SIG-M5 (cell line): ENCODE measurements at regions not wholly inside any gene's neighbourhood (a gene's known extent, or its start where the extent isn't known, plus 50 kb on each side); places are given as distances from the start of the nearest gene placed in this dataset.

Source experiments
- DNase-seq: peaks from one replicate; lab custom pipeline; 2025; lab: John Stamatoyannopoulos, UW

- no peak for DNase-seq
Measured at GRCh38 chr2:23246992-23247683, 137.8 kb upstream of the KLHL29 start.

DNA sequence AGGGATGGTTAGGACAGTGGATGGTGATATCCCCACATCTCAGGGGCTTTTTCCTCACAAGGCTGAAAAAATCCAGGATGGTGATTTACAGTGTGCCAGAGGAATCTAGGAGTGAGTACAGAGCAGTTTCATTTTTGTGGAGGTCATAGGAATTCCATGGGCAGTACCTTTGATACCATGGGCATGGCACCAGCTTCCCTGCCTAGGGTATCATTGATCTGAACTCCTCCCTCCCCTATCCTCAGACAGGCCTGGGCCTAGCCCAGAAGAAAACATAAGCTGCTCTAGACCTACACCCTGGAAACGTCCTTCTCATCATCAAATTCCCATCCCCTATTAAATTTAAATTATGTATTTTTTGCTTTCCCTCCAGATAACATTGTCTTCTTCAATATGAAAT lies 136.3 kb upstream of the KLHL29 start:
- no peak for DNase-seq

DNA sequence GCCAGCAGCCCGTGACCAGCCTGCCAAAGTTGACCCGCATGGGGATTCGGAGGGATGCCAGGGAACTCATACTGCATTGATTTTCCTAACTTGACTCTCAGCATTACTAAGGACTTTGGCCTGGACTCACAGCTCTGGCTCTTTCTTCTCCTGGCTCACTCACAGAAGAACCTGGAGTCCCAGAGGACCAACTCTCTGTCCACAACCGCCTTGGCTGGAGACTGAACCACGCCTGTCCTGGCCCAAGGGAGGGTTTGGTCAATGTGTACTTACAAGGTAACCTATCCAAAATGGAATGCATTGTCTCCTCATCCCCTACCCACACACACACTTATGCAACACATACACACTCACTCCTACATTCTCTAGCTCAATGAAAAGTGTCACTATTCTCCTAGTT lies 135.6 kb upstream of the KLHL29 start:
- DNase-seq = no peak

DNA sequence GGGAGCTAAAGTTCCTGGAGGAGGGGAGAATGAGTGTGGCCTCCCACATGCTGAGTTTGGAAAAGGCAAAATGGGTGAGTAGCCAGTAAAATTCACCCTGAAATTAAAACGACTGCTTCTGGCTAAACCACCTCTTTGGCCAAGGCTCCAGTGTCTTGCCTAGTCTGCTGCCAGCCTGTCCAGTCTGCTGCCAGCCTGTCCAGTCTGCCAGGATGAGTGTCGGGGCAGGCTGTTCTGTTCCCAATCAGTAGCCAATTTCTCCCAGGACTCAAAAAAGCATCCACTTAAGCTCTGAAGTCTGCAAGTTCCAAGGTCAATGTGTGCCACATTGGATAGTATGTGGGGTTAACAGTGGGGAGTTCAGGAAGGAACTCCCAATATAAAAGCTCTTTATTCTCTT lies 134.6 kb upstream of the KLHL29 start:
- no peak for DNase-seq

DNA sequence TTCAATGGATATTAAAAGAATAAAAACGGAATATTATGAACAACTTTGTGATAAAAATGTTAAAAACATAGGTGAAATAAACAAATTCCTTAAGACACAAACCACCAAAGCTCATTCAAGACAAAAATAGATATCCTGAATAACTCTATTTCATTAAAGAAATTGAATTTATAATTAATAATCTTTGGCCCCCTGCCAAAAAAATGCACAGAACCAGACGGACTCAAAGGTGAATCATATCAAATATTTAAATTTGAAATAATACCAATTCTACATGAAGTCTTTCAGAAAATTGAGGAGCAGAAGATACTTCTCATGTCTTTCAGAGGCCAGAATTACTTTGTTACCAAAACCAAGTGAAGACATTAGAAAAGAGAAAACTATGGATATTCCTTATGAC lies 128.3 kb upstream of the KLHL29 start:
- no peak for DNase-seq

DNA sequence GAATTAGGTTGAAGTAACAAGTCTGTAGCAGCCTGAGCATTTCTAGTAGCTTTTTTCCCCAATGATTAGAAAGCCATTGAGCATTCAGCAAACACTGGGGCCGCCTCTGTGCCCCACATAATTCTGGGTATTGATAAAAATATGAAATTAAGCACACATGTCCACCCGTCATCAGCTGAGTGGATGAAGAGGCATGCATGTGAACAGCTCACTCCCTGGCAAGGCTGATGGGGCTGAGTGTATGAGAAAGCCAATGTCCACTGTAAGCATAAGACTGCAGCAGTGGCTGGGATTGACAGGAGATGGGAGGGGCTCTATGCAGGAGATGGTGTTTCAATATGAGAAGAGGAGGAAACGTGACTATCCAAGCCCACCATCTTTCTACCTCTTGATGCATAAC lies 124.4 kb upstream of the KLHL29 start:
- DNase-seq = no peak

GRCh38 chr2:23268467-23269263 lies 116.3 kb upstream of the KLHL29 start:
- no peak for DNase-seq

DNA sequence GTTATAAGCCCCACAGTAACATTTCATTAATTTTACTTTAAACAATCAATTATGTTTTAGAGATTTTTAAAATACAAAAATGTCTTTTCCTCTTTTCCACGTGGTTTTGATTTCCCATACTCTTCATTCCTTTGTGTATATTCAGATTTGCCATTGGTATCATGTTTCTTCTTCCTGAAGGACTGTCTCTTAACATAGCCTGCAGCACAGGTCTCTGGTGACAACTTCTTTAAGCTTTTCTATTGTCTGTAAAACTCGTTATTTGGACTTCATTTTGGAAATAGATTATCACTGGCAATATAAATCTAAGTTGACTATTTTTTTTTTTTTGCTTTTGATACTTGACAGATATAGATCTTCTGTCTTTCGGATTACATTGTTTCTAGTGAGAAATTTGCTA lies 115.2 kb upstream of the KLHL29 start:
- no peak for DNase-seq

DNA sequence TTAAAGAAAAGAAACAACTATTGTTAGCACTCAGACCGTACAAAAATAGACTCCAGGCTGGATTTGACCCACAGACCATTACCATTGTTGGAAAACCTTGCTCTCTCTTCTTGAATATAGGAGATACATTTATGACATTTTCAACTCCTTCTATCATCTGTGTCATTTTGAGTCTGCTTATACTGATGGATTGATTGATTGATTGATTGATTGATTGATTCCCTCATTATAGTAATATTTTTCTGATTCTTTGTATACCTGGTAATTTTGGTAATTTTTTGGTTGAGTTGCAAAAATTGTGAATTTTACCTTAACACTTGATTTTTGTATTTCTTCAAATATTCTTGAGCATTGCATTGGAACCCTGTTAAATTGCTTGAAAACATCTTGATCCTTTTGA lies 114.2 kb upstream of the KLHL29 start:
- DNase-seq = no peak

GRCh38 chr2:23271230-23271629 lies 113.7 kb upstream of the KLHL29 start:
- no peak for DNase-seq

DNA sequence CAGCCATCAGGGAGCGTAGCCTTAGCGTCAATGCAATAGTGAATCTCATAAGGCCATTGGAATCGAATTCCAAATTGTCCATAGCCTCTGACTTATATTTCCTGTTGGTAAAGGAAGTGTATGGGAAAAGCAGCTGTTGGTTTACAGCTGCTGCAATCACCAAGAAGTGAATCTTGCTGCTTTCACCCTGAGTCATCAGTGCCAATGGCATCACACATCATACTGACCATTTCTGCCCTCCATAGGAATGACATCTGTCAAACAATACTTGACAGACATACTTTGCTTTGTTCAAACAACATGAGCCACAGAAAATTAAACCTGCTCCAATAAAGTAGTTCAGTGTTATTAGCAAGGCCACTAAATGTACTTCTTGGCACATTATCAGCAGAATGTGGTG lies 111.2 kb upstream of the KLHL29 start:
- DNase-seq = no peak

GRCh38 chr2:23280401-23280800 lies 104.6 kb upstream of the KLHL29 start:
- no peak for DNase-seq

DNA sequence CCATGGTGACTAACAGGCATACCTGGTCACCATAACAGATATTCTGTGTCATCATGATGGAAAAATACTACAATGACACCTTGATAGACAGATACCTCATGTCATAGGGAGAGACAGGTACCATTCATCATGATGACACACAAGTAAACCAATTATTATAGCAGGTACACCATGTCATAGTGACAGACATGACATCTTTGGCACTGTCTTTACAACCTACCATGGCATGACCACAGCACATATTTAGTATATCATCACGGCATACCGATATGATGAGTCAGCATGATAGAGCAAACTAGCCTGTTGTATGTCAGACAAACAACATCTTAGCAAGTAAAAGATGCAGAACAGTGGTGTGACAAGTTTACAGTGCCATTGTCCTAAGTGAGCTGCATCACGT lies 101.3 kb upstream of the KLHL29 start:
- no peak for DNase-seq

GRCh38 chr2:23285091-23285800 lies 99.7 kb upstream of the KLHL29 start:
- no peak for DNase-seq

GRCh38 chr2:23286031-23286757 lies 98.8 kb upstream of the KLHL29 start:
- DNase-seq = no peak

DNA sequence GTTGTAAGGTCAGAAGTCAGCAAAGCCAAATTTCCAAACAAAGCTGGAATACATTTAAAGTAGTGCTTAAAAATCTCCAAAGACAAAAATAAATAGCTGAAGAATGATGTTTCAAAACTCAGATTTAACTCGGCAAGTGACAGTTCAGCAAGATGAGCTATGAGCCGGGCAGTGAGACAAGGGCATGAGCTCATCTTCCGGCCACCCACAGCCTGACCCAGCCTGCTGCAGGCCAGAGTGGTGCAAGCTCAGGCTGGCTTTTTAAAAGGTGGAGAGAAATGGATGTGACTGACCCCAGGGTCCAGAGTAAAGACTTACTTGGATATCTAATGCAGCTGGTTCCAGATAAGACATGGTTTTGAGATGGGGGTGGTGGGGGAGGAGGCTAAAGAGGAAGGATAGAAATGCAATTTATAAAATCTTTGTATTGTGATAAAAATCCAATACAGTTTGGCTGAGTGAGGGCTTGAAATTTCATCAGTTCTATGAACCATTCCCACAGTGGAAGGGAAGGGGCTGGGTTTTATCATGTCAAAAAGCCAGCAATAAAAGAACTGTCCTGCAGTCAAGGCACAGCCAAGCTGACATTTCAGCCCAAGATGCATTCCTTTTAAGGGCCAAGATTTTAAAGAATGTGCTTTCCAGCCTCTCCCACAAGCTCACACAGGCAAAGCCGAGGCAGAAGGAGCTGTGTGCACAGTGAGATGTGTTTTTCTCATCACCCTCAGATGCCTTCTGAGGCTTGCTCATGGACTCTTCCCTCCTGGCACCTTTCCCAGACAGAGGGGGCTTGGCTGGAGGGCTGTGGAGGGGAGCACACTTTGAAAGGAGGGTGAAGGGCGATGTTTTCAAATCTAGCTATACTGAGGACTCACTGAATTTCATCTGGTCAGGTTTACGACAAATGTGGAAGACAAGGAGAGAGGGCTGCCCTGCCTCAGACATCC lies 97.9 kb upstream of the KLHL29 start:
- no peak for DNase-seq

DNA sequence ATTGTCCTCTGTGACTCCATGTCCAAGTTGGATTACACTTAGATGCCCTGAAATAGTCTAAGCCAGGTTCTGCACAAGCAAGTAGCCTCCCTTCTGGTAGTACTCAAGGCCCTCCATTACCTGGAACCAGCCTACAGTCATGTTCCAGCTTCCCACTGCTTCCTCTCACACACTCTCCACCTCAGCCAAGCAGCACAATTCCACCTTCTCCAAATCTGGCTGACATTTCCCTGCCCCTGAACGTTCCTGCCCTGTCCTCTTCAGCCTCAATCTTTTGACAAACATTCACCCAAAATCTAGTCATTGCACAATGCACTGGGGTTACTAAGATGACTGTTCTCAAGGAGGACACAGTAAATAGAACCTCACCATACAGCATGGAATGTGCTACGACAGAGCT lies 95.3 kb upstream of the KLHL29 start:
- DNase-seq = no peak

DNA sequence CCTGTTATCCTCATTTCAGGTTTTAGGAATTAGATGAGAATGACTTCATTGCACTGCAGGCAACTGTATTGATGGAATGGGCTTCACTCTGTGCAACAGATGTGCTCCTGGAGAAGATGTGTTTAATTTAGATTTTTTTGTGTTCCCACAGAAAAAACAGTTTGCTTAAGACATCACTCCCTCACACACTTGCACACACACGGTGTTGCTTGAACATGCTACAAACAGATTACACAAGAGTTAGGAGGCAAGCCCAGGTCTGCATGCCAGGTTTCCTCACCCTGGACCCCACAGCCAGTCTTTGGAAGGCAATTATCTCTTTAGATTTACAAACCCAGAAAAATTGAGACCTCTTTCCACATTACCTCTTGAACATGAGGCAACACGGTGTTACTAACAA lies 93.7 kb upstream of the KLHL29 start:
- DNase-seq = no peak

DNA sequence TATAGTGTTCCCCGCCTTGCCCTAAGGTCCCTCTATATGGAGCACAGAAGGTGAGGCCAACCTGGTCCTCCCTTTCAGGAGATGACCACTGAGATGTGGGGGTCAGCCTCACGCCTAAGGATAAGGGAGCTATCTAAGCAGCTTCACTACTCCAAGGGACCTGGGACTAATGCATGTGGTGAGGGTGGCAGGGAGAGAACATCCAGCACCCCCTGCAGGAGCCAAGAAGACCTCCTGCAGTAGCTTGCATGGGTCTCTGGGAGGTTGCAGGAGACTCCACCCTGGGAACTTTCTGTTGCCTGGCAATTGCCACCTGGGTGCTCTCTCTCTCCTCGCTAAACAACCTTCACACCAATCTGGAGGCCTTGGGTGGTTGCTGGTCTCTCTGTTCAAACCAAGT lies 93.0 kb upstream of the KLHL29 start:
- DNase-seq = no peak

DNA sequence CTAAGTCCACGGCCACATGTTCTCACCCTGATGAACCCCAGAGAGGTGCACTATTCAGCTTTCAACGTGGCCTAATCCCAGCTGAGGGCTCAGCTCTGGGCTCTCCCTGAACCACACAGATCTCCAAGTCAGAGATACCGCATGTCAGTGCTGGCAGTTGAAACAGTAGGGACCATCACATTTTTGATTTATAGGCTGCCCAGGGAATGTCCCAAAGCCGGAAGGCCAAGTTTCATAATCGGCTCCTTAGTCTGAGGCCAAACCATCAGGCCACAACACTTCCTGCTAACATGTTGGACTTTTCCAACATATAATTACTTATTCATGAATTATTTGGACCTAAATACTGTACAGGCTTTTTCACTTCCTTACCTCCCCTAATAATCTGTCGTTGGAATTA lies 91.9 kb upstream of the KLHL29 start:
- no peak for DNase-seq

- DNase-seq = no peak
Measured at GRCh38 chr2:23293731-23294130, 91.2 kb upstream of the KLHL29 start.
